Natural killer cell treated with Interleukin-12 subunit alpha and Interleukin-12 subunit beta and Interleukin-15 and Interleukin-18, amount 100 ng/mL, for 72 hours (primary cell): ENCODE measurements at regions not wholly inside any gene's neighbourhood (a gene's known extent, or its start where the extent isn't known, plus 50 kb on each side); places are given as distances from the start of the nearest gene placed in this dataset.

ENCODE experiments used
- ATAC-seq, 2 donors: fragments of 150-1000 bp; cut with Tn5 transposase in 1 of 2; sonication (Bioruptor Pico), chemical (Tn5 transposase) in 1 of 2; 2 replicates each; pipeline ENCODE4 v1.10.0; 2021
- DNase-seq: peaks from one replicate; pipeline ENCODE4 v3.0.0; 2022; ENCODE audit warnings: low spot score
- H3K27ac Mint-ChIP-seq, 2 donors: 1 replicate in 1 of 2; 2 replicates in 1 of 2; pipeline ENCODE4 v1.8.0; 2022; ENCODE audit warnings: mixed read lengths in 2 of 2, mild to moderate bottlenecking in 1 of 2, moderate library complexity in 1 of 2
- H3K27me3 Mint-ChIP-seq, 2 donors: 1 replicate in 1 of 2; 2 replicates in 1 of 2; pipeline ENCODE4 v1.8.0; 2022; ENCODE audit warnings: mixed read lengths in 2 of 2
- H3K36me3 Mint-ChIP-seq: one replicate; pipeline ENCODE4 v1.8.0; 2022; ENCODE audit warnings: mixed read lengths
- H3K4me1 Mint-ChIP-seq, 2 donors: 1 replicate in 1 of 2; 2 replicates in 1 of 2; pipeline ENCODE4 v1.8.0; 2022; ENCODE audit warnings: low read depth in 2 of 2, mixed read lengths in 2 of 2, mild to moderate bottlenecking in 1 of 2
- H3K4me3 Mint-ChIP-seq: one replicate; pipeline ENCODE4 v1.8.0; 2022; ENCODE audit warnings: mixed read lengths
- H3K9me3 Mint-ChIP-seq: 2 replicates; pipeline ENCODE4 v1.8.0; 2022; ENCODE audit warnings: mixed read lengths

DNA sequence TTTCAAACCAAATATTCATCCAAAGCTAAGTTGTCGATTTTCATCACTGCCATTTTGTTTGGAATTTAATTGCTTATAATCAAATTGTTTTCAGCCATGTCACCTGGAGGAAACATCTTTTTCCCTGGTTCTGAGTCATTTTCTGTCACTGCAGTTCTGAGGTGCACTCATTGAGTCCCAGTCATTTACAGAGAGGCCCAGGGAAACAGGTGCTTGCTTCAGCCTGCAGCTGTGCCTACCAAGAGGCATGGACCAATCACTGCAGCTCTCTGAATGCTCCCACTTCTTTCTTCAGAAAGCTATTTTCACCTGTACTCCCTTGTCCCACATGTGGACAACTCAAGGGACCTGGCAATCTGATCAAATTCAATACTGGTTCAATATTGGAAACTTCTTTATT lies 308.1 kb downstream of the COG6 start:
- ATAC-seq (no peak), DNase-seq (no peak)
- Mint-ChIP-seq H3K9me3 (no peaks in the 10 kb centered on the region), H3K27me3 (peaks cover 17 to 30% of the 10 kb centered on the region in 2 donors), H3K36me3 (no peaks in the 10 kb centered on the region), H3K4me3 (no peak overlapping the region), H3K27ac (no peak overlapping the region), H3K4me1 (no peaks in the 10 kb centered on the region)

DNA sequence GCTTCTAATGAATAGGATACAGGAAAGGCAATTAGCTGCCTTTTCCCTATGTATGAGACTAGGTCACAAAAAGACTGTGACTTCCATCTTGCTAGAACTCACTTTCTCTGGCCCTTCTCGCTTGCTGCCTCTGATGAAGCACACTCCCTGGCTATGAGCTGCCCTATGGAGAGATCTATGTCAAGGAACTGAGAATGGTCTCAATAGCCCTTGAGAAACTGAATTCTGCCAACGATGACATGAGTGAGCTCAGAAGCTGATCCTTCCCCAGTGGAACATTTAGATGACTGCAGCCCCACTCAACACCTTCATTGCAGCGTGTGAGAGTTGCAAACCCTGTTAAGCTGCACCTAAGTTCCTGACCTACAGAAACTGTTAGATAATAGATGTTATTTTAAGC lies 309.8 kb downstream of the COG6 start:
- no peak overlapping the region for H3K27ac Mint-ChIP-seq
- DNase-seq (no peak), ATAC-seq (no peak)
- H3K27me3 Mint-ChIP-seq, result peaks cover 19 to 34% of the 10 kb centered on the region in 2 donors
- no peak overlapping the region for H3K4me3 Mint-ChIP-seq
- H3K4me1 Mint-ChIP-seq, result no peaks in the 10 kb centered on the region
- H3K9me3 Mint-ChIP-seq, result no peaks in the 10 kb centered on the region
- H3K36me3 Mint-ChIP-seq, result no peaks in the 10 kb centered on the region

DNA sequence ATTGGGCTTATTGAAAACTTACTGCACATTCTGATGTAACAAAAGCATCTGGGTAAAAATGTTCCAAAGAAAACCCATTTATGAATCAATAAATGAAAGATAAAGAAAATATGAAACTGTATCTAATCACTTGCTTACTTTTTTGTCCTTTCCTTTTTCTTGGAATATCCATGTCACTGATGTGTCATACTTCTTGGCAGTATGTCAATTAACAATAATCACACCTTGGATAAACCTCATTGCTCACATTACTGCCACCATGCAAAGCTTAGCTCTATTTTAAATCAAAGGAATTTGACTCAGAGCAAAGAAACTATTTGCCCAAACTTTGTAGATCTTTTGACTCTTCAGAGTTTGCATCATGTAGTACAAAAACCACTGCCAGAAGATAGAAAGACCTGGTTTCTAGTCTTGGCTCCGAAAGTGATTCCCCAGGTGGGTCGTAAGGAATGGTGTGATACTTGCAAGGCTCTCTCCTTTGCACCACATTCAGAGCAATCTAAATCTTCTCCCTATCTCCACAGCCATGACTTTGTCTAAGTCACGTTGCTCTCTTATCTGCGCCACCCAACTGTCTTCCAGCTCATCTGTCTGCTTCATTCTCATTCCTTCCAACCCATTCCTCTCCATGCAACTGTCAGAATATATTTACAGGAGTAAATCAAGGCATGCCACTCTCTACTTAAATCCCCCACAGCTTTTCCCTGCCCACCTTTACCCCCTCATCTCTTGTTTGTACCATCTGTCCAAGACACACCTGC lies 311.9 kb downstream of the COG6 start:
- H3K36me3 Mint-ChIP-seq, result no peaks in the 10 kb centered on the region
- ATAC-seq (no peak), DNase-seq (no peak)
- no peak overlapping the region for H3K4me3 Mint-ChIP-seq
- no peak overlapping the region for H3K27ac Mint-ChIP-seq
- H3K9me3 Mint-ChIP-seq, result no peaks in the 10 kb centered on the region
- no peaks in the 10 kb centered on the region for H3K4me1 Mint-ChIP-seq
- peaks cover 23 to 42% of the 10 kb centered on the region in 2 donors for H3K27me3 Mint-ChIP-seq

DNA sequence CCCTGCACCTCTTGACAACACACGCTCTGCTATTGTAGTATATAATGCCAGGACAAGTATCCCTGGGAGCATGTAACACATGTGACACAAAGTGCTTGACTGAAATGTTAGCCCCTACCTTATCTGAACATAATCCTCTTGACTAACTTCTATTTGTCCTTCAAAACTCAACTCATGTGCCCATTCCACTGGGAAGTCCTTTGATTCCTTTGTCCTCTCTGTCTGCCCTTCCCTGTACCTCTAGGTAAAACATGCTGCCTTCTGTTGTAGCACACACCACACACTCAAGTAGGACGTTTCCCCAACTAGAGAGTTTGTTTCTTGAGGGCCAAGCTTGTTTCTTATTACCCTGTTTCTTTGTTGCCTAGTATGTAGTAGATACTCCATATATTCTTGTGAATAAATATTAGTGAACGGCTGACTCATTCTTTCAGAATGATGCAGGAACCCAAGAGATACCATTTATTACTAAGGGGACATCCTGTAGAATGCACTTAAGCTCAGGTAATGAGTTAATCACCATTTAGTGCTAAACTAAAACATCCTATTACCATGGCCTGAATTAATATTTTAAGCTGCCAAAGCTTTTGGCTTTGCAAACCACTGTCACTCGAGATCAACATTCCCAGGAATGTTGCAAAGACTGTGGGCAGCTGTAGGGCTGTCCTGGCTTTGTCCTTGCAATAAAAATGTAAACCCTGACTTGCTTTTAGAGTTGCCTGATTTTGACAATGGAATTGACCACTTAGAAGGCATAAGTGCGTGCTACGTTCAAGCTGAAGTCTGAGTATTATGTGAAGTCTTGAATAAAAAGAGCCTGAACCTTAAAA lies 313.4 kb downstream of the COG6 start:
- no peak for DNase-seq
- no peak overlapping the region for H3K27ac Mint-ChIP-seq
- ATAC-seq, result no peak
- no peaks in the 10 kb centered on the region for H3K36me3 Mint-ChIP-seq
- peaks cover 20 to 46% of the 10 kb centered on the region in 2 donors for H3K27me3 Mint-ChIP-seq
- H3K4me1 Mint-ChIP-seq, result no peaks in the 10 kb centered on the region
- H3K4me3 Mint-ChIP-seq, result no peak overlapping the region
- H3K9me3 Mint-ChIP-seq, result no peaks in the 10 kb centered on the region

DNA sequence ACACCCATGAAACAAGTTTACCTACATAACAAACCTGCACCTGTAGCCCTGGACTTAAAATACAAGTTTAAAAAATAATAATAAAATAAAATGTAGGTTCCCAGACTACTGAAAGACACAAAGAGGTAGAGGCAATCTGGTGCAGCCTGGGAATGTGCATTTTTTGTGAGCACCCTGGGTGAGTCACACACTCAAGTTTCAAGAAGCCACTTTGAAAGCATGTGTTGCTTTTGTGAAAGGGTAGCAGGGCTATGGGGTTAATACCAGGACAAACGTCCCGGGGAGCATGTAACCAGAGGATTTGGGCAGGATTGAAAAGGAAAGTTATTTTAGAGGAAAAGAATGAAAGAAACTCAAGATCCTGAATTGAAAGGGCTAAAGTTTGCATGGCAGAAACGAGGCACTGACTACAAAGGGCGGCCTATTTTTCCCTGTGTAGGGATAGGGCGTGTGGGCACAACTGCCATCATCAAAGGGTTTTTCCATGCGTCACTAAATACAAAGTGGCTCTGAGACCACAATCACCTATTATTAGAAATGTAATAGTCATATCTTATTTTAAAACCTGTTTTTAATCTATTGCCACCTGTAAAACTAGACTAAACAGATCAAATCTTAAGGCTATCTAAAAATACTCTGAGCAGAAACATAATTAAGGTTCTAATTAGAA lies 314.9 kb downstream of the COG6 start:
- no peaks in the 10 kb centered on the region for H3K9me3 Mint-ChIP-seq
- DNase-seq, result no peak
- H3K4me1 Mint-ChIP-seq, result no peaks in the 10 kb centered on the region
- no peak overlapping the region for H3K27ac Mint-ChIP-seq
- no peaks in the 10 kb centered on the region for H3K36me3 Mint-ChIP-seq
- peaks cover 23 to 58% of the 10 kb centered on the region in 2 donors for H3K27me3 Mint-ChIP-seq
- no peak for ATAC-seq
- H3K4me3 Mint-ChIP-seq, result no peak overlapping the region

DNA sequence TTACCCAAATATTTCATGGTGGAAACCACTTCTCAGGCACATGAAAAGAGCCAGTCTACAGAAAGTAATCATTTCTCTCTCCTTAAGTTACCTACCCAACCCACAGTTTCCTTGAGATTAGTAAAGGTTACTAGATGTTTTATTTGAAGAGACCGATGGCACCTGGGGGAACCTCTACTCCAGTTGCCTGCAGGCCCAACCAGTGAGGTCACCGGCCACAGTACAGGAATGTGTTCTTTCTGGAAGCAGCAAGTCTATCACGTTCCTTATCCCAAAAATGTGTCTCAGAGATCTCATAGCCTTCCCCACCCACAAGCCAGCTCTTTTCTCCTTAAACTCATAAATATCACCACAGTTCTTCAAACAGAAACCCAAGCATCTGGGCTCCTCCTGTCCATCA lies 316.1 kb downstream of the COG6 start:
- H3K27ac Mint-ChIP-seq, result no peak overlapping the region
- H3K4me3 Mint-ChIP-seq, result no peak overlapping the region
- DNase-seq (no peak), ATAC-seq (no peak)
- H3K4me1 Mint-ChIP-seq, result no peaks in the 10 kb centered on the region
- H3K9me3 Mint-ChIP-seq, result no peaks in the 10 kb centered on the region
- no peaks in the 10 kb centered on the region for H3K36me3 Mint-ChIP-seq
- peaks cover 22 to 56% of the 10 kb centered on the region in 2 donors for H3K27me3 Mint-ChIP-seq

DNA sequence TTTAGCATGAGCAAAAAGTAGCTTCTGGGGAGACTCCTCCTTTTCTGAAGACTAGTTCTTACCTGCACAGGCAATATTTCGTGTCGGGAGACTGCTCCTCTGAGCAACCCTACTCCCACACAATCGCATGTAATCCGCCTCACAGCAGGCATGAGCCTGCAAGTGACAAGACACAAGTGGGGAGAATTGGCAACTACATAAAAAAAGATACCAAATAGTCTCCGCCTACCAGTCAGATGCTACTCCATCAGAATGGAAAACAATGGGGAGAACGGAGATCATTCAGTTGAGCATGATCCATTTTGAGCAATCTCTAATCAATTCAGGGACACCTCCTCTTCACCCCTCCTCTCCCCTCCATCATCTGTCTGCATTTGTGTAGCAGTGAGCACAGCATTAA lies 321.0 kb downstream of the COG6 start:
- DNase-seq, result no peak
- no peak overlapping the region for H3K4me3 Mint-ChIP-seq
- peaks cover 24 to 56% of the 10 kb centered on the region in 2 donors for H3K27me3 Mint-ChIP-seq
- no peaks in the 10 kb centered on the region for H3K36me3 Mint-ChIP-seq
- no peaks in the 10 kb centered on the region for H3K9me3 Mint-ChIP-seq
- H3K27ac Mint-ChIP-seq, result no peak overlapping the region
- ATAC-seq, result no peak
- no peaks in the 10 kb centered on the region for H3K4me1 Mint-ChIP-seq

DNA sequence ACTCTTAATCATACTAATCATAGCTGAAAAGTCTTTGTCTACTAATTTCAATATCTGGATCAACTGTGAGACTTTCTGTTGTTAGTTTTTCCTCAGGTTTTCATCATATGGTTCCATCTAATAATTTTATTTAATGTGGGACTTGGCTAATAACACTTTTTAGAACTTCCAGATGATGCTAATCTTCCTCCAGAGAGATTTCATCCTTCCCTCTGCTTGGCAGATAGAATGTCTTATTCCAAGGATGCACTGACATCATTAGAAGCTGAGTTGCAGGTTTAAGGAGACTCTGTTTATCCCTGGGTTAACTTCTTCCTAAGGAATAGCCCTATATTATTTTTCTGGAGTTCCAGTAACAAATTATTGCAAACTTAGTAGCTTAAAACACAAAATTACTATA lies 325.6 kb downstream of the COG6 start:
- H3K4me3 Mint-ChIP-seq, result no peak overlapping the region
- H3K36me3 Mint-ChIP-seq, result no peaks in the 10 kb centered on the region
- peaks cover 18 to 33% of the 10 kb centered on the region in 2 donors for H3K27me3 Mint-ChIP-seq
- ATAC-seq (no peak), DNase-seq (no peak)
- no peaks in the 10 kb centered on the region for H3K4me1 Mint-ChIP-seq
- H3K27ac Mint-ChIP-seq, result no peak overlapping the region
- no peaks in the 10 kb centered on the region for H3K9me3 Mint-ChIP-seq

DNA sequence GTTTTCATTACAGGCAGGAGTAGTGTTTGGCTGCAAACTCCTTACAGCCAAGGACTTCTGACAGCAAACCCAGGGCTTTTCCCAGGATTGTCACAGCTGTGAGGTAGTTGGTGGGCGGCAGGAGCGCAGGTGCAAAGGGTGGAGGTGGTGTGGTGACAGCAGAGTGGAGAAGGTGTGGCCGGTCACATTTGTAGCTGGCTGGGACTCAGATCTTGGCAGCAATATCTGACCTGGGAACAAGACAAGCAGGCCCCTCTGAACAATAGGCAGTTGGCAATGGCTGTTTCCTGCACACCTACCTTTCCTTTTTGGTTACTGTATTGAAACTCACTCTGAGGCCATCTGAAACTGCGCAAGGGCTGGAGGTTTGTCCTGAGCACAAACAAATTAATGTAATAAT lies 327.3 kb downstream of the COG6 start:
- peaks cover 14 to 29% of the 10 kb centered on the region in 2 donors for H3K27me3 Mint-ChIP-seq
- H3K4me3 Mint-ChIP-seq, result no peak overlapping the region
- ATAC-seq, result no peak
- H3K4me1 Mint-ChIP-seq, result no peaks in the 10 kb centered on the region
- H3K27ac Mint-ChIP-seq, result no peak overlapping the region
- DNase-seq, result no peak
- no peaks in the 10 kb centered on the region for H3K36me3 Mint-ChIP-seq
- H3K9me3 Mint-ChIP-seq, result no peaks in the 10 kb centered on the region

DNA sequence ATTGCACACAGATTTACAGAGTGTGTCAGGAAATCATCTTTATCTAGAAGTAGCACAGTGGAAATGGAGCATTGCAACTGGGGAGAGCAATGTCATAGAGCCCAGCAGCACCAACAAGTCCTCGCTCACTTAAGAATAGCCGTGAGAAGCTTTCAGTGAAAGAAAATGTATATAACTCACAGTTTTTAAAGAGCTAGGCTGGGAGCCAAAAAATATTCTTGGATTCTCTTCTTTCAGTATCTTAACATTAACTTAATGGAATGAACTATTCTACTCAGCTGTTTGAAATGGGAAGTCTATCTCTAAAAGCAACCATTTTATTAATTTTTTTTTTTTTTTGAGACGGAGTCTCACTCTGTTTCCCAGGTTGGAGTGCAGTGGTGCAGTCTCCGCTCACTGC lies 329.6 kb downstream of the COG6 start:
- H3K4me3 Mint-ChIP-seq, result no peak overlapping the region
- H3K4me1 Mint-ChIP-seq, result no peaks in the 10 kb centered on the region
- no peaks in the 10 kb centered on the region for H3K36me3 Mint-ChIP-seq
- H3K9me3 Mint-ChIP-seq, result no peaks in the 10 kb centered on the region
- DNase-seq (no peak), ATAC-seq (no peak)
- peaks cover 10 to 18% of the 10 kb centered on the region in 2 donors for H3K27me3 Mint-ChIP-seq
- H3K27ac Mint-ChIP-seq, result no peak overlapping the region

DNA sequence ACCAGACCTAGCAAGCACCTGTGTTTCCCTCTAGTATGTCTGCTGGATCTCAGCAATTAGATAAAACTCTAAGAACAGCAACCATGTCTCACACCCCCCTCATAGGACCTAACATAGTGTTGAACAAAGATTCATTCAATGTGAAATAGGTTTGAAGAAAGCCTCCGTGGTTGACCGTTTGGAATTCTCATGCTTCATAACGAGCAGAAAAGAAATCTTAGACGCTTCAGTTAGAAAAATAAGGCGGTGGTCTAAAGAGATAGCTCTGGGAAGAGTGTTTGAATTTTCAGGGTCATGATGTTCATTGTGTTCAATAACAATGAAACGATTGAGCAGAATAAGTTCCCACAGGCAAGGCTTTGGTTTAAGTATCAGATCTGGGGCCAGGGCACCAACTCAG lies 332.9 kb downstream of the COG6 start:
- H3K36me3 Mint-ChIP-seq, result no peaks in the 10 kb centered on the region
- ATAC-seq (no peak), DNase-seq (no peak)
- H3K9me3 Mint-ChIP-seq, result no peaks in the 10 kb centered on the region
- no peak overlapping the region for H3K4me3 Mint-ChIP-seq
- no peak overlapping the region for H3K27ac Mint-ChIP-seq
- peaks cover 3 to 7% of the 10 kb centered on the region in 2 donors for H3K27me3 Mint-ChIP-seq
- no peaks in the 10 kb centered on the region for H3K4me1 Mint-ChIP-seq

DNA sequence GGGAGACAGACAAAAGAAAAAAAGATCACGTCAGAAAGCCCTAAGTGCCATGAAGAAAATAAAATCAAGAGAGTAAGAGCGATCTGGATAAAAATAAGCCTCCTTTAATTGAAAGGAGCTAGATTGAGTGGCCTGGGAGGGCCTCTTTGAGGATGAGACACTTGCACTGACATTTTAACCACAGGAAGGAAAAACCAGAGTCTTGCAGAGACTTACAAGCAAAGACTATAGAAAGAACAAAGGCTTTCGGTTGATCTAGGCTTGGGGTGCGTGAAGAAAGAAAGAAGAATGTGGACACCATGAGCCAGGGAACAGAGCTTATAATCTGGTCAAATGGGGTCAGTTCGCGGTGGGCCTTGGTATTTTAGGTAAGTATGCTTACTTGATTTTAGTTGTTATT lies 342.7 kb downstream of the COG6 start:
- ATAC-seq (no peak), DNase-seq (no peak)
- Mint-ChIP-seq H3K27ac (no peak overlapping the region), H3K4me1 (peaks cover 5% of the 10 kb centered on the region in 2 donors), H3K9me3 (peaks cover 3% of the 10 kb centered on the region), H3K4me3 (no peak overlapping the region), H3K36me3 (no peaks in the 10 kb centered on the region), H3K27me3 (peaks cover 17 to 25% of the 10 kb centered on the region in 2 donors)

DNA sequence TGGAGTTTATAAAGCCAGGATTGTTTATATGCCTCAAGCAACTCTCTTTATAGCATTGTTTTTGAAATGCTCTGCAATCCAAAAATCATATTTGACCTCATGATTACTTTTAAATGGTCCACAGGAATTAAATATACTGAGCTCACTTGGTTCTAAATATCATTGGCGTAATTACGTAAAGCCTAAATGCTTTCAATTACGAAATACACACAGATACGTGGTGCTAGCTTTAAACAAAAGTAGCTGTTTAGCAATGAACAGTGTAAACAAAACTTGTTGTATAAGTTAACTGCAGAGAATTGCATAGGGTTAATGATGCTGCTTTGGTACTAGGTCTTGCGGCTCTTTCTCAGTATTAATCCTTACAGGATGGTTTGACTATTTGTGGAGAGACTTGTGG lies 346.6 kb downstream of the COG6 start:
- no peaks in the 10 kb centered on the region for H3K36me3 Mint-ChIP-seq
- H3K27me3 Mint-ChIP-seq, result peaks cover 16 to 19% of the 10 kb centered on the region in 2 donors
- no peak overlapping the region for H3K27ac Mint-ChIP-seq
- no peak for DNase-seq
- no peak for ATAC-seq
- H3K9me3 Mint-ChIP-seq, result peaks cover 4% of the 10 kb centered on the region
- peaks cover 5% of the 10 kb centered on the region in 2 donors for H3K4me1 Mint-ChIP-seq
- no peak overlapping the region for H3K4me3 Mint-ChIP-seq

DNA sequence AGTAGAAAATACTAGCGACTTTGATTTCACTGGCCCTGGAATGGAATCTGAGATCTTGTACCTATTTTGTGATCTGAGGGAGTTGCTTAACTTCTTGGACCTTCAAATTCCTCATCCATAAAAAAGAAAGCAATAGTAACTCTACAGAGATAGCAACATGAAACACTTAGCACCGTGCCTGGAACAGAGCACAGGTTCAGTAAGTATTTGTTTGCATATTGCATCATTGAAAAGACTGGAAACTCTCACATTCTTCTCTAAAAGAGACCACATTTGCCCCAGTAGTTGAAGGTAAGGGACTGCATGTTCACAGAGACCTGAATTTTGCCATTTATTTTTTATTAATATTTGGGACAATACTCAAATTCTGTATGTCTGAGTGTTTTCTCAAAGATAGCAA lies 358.1 kb downstream of the COG6 start:
- Mint-ChIP-seq H3K27me3 (peaks cover 28 to 37% of the 10 kb centered on the region in 2 donors), H3K27ac (no peak overlapping the region), H3K4me1 (no peaks in the 10 kb centered on the region), H3K36me3 (no peaks in the 10 kb centered on the region), H3K9me3 (peaks cover 3% of the 10 kb centered on the region), H3K4me3 (no peak overlapping the region)
- DNase-seq, result no peak
- ATAC-seq, result no peak
